Mammary epithelial cell (primary cell): ENCODE measurements at regions not wholly inside any gene's neighbourhood (a gene's known extent, or its start where the extent isn't known, plus 50 kb on each side); places are given as distances from the start of the nearest gene placed in this dataset.

ENCODE experiments used
- CTCF ChIP-seq, 2 donors: IDR thresholded peaks in 1 of 2; conservative IDR thresholded peaks in 1 of 2; 2 replicates each; pipeline ENCODE4 v1.5.1; 2011 to 2012; ENCODE audit warnings: inconsistent platforms in 2 of 2, low read length in 2 of 2, mild to moderate bottlenecking in 2 of 2, control low read depth in 1 of 2, low read depth in 1 of 2; ENCODE audit not compliant: insufficient read depth in 1 of 2; ENCODE audit errors: extremely low read depth in 1 of 2
- EZH2 ChIP-seq: IDR thresholded peaks from 2 replicates; pipeline ENCODE4 v1.6.1; 2012; ENCODE audit warnings: low read length, inconsistent platforms, borderline replicate concordance

DNA sequence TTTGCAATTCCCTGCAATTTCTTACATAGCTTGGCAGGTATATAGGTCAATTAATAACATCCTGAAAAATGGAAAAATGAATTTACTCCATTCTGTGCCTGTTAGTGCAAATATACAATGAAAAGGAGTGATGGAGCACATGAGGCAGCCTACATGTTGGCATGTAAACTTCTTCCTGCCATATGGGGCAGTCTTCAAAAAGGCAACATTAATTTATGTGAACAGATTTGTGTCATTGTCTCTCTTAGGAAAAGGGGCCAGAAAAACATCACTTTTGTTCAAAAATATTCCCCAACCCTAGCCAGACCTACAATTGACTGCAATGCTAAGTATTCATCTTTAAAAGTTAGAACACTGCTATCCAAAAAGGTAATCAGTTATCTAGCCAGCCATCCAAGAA is 332.2 kb downstream of the TBC1D4 start:
- TF ChIP-seq EZH2: no peak
- no peak for TF ChIP-seq CTCF (conservative IDR thresholded peaks at IDR 0.05 in 1 of 2, IDR thresholded peaks at IDR 0.05 in 1 of 2; ENCODE audit: extremely low read depth in 1 of 2, insufficient read depth in 1 of 2, low read depth in 1 of 2, low read length in 2 of 2)
